ENCODE measurements at regions not wholly inside any gene's neighbourhood (a gene's known extent, or its start where the extent isn't known, plus 50 kb on each side); places are given as distances from the start of the nearest gene placed in this dataset.
"Not testable (repeated sequence)": the region's sequence is repeated elsewhere in the genome, so short reads cannot be mapped to it uniquely, and the experiment has no call there.

DNA sequence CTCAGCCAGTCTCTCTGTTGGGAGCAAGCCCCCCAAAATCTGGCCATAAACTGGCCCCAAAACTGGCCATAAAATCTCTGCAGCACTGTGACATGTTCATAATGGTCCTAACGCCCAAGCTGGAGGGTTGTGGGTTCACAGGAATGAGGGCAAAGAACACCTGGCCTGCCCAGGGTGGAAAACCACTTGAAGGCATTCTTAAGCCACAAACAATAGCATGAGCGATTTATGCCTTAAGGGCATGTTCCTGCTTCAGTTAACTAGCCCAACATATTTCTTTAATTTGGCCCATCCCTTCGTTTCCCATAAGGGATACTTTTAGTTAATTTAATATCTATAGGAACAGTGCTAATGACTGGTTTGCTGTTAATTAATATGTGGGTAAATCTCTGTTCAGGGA is 205.8 kb downstream of the ALG10 start:
- DNase-seq: not testable (repeated sequence)

DNA sequence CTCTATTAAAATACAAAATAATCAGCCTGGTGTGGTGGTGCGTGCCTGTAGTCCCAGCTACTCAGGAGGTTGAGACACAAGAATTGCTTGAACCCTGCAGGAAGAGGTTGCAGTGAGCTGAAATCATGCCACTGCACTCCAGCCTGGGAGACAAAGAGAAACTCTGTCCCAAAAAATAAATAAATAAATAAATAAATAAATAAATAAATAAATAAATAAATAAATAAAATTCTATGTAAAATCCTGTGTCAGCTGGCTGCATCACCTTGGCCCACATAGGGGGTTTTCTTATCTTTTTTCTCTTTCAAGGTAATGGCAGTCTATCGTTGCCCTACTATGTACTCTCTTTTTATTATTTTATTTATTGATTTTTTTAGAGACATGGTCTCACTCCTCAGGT is 206.7 kb downstream of the ALG10 start:
- DNase-seq: not testable (repeated sequence)

DNA sequence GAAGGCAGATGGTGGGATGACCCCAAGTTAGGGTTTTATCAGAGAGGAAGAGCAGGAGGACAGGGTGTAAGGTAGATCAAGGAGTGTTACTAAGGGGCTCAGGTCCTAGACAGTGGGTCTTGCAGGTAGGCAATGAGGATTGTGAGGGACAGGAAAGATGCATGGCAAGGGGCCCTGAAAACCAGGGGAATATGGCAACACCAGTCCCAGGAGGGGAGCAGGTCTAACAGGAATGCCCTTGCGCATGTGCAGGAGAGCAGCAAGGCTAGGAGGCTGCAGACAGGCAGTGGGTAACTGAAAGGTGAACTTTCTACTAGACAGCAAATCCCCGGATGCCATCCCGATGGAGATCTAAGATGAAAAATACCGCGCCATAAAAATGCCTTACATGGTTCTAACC is 211.3 kb downstream of the ALG10 start:
- DNase-seq: no peak

DNA sequence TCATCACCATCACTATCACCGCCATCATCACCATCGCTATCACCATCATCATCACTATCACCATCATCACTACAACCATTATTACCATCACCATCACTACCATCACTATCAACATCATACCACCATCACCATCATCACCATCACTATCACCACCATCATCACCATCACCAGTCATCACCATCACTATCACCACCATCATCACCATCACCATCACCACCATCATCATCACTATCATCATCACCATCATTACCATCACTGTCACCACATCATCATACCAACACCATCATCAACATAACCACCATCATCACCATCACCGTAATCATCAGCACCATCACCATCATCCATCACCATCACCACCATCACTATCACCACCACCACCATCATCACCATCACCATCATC is 213.8 kb downstream of the ALG10 start:
- DNase-seq: no peak

DNA sequence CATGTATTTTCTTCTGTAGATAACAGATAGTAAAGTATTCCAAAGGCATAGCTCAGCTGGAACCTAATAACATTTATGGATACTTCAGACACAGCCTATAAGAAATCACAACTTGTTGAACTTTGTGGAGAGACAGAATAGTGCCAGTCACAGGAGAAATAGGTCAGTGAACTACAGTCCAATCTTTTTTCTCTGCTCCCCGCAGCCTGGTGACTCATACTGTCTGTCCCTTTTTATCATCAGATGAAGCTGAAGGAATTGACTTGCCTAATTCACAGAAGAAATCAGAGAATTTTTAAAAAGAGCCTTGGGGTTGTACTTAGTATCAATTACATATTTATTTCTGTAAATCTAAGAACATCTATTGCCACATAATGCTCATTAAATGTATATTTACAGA is 222.3 kb downstream of the ALG10 start:
- DNase-seq: no peak

DNA sequence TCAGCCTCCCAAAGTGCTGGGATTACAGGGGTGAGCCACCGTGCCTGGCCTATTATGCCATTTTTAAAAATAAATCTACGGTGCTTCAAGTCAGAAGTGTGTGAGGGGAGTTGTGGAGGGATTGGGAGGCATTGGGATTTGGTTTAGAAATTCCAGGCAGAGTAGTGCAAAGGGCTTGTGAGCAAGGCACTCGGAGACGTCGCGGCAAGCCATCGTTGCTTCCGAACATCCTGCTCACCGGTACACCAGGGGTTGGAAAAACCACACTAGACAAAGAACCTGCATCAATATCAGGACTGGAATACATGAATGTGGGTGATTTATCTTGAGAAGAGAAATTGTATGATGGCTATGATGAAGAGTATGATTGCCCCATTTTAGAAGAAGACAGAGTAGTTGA is 227.0 kb downstream of the ALG10 start:
- no peak for DNase-seq

DNA sequence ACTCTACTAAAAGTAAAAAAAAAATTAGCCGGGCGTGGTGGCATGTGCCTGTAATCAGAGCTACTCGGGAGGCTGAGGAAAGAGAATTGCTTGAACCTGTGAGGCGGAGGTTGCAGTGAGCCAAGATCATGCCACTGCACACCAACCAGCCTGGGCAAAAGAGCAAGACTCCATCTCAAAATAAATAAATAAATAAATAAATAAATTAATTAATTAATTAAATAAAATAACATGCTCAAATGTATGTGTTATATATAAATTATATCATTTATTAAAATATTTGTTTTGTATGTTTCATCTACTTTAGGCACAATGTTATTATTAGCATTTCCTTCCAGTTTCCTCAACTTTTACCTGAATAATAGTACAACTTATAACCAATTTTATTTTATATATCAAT is 229.6 kb downstream of the ALG10 start:
- not testable (repeated sequence) for DNase-seq

DNA sequence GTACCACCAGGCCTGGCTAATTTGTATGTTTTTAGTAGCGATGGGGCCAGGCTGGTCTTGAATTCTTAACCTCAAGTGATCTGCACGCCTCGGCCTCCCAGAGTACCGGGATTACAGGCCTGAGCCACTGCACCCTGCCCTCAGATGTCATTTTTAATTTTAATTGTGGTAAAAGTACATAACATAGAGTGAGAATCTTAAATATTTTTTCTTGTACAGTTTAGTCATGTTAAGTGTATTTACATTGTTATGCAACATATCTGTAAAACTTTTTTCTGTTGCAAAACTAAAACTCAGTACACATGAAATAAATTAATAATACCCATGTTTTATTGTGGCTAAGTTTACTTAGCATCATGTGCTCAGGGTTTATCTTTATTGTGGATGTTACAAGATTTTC is 231.4 kb downstream of the ALG10 start:
- no peak for DNase-seq

DNA sequence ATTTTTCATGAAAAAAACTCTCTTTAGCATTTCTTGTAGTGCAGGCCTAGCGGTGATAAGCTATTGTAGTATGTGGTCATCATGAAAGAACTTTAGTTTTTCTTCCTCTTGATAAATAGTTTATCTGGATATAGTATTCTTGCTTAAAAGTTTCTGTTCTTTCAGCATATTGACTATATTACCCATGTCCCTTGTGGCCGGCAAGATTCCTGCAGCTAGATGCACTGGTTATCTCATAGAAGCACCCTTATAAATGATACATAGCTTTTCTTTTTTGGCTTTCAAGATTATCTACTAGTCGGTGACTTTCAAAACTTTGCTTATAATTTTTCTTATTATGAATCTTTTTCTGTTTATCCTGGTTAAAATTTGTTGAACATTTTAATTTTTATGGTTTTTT is 234.8 kb downstream of the ALG10 start:
- no peak for DNase-seq

DNA sequence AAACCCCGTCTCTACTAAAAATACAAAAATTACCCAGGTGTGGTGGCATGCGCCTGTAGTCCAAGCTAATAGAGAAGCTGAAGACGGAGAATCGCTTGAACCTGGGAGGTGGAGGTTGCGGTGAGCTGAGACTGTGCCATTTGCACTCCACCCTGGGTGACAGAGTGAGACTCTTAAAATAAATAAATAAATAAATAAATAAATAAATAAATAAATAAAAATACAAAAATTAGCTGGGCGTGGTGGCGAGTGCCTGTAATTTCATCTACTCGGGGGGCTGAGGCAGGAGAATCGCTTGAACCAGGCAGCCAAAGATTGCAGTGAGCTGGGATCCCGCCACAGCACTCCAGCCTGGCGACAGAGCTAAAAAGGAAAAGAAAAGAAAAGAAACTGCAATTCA is 239.8 kb downstream of the ALG10 start:
- DNase-seq: not testable (repeated sequence)

DNA sequence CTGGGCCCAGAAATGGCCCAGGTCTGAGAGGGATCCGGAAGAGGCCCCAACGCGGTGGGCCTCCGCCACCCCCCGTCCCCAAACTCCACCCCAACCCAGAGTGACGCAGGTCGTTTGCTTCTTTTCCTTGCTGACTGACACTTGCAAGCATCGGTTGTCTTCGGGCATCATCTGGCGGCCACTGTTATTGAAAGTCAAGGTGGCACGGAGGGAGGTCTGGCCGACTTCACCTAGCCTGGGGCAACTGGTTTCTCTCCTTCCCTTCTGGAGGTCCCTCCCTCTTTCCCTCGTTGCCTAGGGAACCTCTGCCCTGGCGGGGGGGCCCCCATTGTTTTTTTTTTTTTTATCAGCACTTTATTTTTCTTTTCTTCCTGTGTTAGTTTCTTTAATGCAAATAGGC is 241.8 kb downstream of the ALG10 start:
- DNase-seq: no peak

DNA sequence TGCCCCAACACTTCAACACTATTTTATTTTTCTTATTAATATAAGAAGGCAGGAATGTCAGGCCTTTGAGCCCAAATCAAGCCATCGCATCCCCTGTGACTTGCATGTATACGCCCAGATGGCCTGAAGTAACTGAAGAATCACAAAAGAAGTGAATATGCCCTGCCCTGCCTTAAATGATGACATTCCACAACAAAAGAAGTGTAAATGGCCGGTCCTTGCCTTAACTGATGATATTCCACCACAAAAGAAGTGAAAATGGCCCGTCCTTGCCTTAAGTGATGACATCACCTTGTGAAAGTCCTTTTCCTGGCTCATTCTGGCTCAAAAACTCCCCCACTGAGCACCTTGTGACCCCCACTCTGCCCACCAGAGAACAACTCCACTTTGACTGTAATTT is 251.4 kb downstream of the ALG10 start:
- not testable (repeated sequence) for DNase-seq

DNA sequence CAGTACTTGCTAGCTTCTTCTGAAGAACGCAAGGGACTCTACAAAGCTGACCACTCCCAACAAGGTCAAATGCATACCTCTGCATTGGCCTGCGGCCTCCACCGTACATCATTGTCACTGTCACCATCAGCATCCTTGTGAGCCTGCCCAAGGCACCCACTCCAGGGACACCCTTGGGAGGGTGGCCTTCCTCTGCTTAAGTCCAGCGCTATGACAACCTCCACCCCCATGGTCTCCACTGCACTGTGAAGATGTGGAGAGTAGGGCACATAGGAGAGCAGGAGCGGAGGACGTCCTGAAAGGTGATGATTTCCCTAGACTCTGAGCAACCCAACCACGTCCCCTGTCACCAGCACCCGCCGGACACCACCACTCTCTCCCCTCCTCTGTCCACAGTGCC is 252.8 kb downstream of the ALG10 start:
- no peak for DNase-seq

DNA sequence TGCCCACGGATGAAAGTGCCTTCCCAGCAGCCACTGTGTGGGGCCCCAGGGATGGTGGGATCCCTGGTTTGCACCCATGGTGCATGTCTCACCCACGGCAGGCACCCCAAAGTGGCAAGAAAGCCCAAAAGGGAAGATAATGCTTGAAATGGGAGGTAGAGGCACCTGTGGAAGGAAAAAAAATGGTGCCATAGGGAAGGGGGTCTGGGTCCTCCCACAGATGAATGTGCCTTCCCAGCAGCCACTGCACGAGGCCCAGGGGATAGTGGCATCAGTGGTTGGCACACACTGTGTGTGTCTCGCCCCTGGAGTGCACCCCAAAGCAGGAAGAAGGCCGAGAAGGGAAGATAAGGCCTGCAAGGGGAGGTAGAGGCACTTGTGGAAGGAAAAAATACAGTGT is 264.2 kb downstream of the ALG10 start:
- DNase-seq: no peak

DNA sequence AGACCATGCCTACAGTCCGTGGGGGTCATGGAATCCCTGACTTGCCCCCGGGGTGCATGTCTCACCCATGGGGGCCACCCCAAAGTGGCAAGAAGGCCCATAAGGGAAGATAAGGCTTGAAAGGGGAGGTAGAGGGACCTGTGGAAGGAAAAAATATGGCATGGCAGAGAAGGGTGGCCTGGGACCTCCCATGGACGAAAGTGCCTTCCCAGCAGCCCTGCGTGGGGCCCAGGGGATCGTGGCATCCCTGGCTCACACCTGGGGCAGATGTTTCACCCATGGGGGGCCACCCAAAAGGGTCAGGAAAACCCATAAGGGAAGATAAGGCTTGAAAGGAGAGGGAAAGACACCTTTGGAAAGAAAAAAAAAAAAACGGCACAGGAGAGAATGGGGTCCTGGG is 264.6 kb downstream of the ALG10 start:
- no peak for DNase-seq

DNA sequence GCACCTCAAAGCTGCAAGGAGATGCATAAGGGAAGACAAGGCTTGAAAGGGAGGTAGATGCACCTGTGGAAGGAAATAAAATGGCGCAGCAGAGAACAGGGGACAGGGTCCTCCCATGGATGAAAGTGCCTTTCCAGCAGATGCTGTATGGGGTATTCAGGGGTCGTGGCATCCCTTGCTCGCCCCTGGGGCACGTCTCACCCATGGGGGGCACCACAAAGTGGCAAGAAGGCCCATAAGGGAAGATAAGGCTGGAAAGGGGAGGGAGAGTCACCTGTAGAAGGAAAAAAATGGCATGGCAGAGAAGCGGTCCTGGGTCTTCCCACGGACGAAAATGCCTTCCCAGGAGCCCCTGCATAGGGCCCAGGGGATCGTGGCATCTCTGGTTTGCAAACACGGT is 265.1 kb downstream of the ALG10 start:
- no peak for DNase-seq

DNA sequence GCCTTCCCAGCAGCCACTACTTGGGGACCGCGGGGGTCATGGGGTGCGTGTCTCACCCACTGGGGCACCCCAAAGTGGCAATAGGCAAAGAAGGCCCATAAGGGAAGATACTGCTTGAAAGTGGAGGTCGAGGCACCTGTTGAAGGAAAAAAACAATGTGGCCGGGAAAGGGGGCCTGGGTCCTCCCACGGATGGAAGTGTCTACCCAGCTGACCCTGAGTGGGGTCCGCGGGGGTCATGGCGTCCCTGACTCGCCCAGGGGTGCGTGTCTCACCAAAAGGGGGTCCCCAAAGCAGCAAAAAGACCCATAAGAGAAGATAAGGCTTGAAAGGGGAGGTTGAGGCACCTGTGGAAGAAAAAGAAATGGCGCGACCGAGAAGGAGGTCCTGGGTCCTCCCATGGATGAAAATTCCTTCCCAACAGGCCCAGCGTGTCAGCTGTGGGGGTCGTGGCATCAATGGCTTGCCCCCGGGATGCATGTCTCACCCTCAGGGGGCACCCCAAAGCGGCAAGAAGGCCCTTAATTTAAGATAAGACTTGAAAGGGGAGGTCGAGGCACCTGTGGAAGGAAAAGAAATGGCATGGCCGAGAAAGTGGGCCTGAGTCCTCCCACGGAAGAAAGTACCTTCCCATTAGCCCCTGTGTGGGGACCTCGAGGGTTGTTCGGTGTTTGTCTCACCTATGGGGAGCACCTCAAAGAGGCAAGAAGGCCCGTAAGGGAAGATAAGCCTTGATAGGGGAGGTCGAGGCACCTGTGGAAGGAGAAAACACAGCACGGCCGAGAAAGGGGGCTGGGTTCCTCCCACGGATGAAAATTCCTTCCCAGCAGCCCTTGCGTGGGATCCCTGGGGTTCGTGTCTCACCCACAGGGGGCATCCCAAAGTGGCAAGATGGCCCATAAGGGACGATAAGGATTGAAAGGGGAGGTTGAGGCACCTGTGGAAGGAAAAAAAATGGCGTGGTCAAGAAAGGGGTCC is 266.0 kb downstream of the ALG10 start:
- no peak for DNase-seq

DNA sequence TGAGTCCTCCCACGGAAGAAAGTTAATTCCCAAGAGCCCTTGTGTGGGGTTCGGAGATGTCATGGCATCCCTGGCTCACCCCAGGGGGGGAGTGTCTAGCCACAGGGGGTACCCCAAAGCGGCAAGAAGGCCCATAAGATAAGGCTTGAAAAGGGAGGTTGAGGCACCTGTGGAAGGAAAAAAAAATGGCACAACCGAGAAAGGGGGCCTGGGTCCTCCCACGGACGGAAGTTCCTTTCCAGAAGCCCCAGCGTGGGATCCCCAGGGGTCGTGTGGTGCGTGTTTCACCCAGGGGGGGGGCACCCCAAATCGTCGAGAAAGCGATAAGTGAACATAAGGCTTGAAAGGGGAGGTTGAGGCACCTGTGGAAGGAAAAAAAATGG is 266.7 kb downstream of the ALG10 start:
- DNase-seq: no peak

DNA sequence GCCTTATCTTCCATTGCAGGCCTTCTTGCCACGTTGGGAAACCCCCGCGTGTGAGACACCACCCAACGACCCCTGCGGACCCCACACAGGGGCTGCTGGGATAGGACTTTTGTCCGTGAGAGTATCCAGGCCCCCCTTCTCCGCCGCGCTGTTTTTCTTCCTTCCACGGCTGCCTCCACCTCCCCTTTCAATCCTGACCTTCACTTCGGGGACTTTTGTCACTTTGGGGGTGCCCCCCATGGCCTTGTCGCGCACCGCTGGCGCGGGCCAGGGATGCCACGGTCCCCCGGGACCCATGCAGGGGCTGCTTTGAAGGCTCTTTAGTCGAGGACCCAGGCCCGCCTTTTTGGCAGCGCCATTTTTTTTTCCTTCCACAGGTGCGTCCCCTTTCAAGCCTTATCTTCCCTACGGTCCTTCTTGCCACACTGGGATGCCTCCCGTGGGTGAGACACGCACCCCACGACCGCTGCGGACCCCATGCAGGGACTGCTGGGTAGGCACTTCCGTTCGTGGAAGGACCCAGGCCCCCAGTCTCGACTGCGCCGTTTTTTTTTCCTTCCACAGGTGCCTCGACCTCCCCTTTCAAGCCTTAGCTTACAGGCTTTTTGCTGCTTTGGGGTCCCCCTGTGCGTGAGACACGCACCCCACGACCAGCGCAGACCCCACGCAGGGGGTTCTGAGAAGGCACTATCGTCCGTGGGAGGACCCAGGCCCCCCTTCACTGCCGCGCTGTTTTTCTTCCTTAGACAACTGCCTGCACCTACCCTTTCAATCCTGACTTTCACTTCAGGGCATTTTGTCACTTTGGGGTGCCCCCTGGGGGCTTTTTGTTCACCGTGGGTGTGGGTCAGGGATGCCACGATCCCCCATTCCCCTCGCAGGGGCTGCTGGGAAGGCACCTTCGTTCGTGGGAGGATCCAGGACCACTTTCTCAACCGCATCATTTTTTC is 267.4 kb downstream of the ALG10 start:
- no peak for DNase-seq

DNA sequence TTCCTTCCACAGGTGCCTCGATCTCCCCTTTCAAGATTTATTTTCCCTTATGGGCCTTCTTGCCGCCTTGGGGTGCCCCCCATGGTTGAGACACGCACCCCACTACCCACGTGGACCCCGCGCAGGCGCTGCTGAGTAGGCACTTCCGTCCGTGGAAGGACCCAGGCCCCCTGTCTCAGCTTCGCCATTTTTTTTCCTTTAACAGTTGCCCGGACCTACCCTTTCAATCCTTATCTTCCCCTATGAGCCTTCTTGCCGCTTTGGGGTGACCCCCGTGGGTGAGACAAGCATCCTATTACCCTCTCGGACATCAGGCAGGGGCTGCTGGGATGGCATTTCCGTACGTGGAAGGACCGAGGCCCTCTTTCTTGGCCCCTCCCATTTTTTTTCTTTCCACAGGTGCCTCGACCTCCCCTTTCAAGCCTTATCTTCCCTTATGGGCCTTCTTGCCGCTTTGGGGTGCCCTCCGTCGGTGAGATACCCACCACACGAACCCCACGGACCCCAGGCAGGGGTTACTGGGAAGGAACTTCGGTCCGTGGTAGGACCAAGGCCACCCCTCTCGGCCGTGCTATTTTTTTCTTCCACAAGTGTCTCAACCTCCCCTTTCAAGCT is 268.2 kb downstream of the ALG10 start:
- DNase-seq: no peak

DNA sequence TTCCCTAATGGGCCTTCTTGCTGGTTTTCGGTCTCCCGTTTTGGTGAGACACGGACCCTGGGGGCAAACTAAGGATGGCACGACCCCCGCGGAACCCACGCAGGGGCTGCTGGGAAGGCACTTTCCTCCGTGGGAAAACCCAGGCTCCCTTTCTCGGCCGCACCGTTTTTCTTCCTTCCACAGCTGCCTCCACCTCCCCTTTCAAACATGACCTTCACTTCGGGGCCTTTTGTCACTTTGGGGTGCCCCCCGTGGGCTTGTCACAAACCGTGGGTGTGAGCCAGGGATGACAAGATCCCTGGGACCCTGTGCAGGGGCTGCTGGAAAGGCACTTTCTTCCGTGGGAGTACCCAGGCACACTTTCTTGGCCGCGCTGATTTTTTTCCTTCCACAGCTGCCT is 268.7 kb downstream of the ALG10 start:
- no peak for DNase-seq

DNA sequence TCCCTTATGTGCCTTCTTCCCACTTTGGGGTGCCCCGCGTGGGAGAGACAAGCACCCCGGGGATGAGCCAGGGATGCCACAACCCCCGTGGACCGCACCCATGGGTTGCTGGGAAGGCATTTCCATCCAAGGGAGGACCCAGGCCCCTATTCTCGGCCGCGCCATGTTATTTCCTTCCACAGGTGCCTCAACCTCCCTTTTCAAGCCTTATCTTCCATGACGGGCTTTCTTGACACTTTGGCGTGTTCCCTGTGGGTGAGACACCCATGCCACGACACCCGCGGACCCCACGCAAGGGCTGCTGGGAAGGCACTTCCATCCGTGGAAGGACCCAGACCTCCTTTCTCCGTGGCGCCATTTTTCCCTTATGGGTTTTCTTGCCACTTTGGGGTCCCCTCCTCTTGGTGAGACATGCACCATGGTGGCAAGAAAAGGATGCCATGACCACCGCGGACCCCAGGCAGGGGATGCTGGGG is 269.2 kb downstream of the ALG10 start:
- no peak for DNase-seq
